Progenitor cell of endocrine pancreas (in vitro differentiated cells): ENCODE measurements at regions not wholly inside any gene's neighbourhood (a gene's known extent, or its start where the extent isn't known, plus 50 kb on each side); places are given as distances from the start of the nearest gene placed in this dataset.

Experiments used
- DNase-seq: peaks from one replicate; pipeline ENCODE4 v3.0.0; 2021; ENCODE audit warnings: low spot score; ENCODE audit not compliant: unreplicated experiment
- H3K27ac Mint-ChIP-seq: 2 replicates; pipeline ENCODE4 v1.8.0; 2021; ENCODE audit warnings: mild to moderate bottlenecking, moderate library complexity, mixed read lengths
- H3K27me3 Mint-ChIP-seq: 2 replicates; pipeline ENCODE4 v1.8.0; 2021; ENCODE audit warnings: mixed read lengths
- H3K36me3 Mint-ChIP-seq: 2 replicates; pipeline ENCODE4 v1.8.0; 2022; ENCODE audit warnings: mixed read lengths; ENCODE audit not compliant: insufficient read depth
- H3K4me1 Mint-ChIP-seq: 2 replicates; pipeline ENCODE4 v1.8.0; 2021; ENCODE audit warnings: low read depth, mixed read lengths
- H3K4me3 Mint-ChIP-seq: 2 replicates; pipeline ENCODE4 v1.8.0; 2021; ENCODE audit warnings: low read depth, mild to moderate bottlenecking, moderate library complexity, mixed read lengths
- H3K9me3 Mint-ChIP-seq: 2 replicates; pipeline ENCODE4 v1.8.0; 2021; ENCODE audit warnings: low read depth, mixed read lengths
- TF ChIP-seq, protein P1 (sequence below): fragments of 200-600 bp; sonication (generic); IDR thresholded peaks from one replicate; pipeline ENCODE4 v1.5.0; 2021; ENCODE audit warnings: antibody characterized with exemption, mild to moderate bottlenecking; ENCODE audit not compliant: unreplicated experiment

DNA sequence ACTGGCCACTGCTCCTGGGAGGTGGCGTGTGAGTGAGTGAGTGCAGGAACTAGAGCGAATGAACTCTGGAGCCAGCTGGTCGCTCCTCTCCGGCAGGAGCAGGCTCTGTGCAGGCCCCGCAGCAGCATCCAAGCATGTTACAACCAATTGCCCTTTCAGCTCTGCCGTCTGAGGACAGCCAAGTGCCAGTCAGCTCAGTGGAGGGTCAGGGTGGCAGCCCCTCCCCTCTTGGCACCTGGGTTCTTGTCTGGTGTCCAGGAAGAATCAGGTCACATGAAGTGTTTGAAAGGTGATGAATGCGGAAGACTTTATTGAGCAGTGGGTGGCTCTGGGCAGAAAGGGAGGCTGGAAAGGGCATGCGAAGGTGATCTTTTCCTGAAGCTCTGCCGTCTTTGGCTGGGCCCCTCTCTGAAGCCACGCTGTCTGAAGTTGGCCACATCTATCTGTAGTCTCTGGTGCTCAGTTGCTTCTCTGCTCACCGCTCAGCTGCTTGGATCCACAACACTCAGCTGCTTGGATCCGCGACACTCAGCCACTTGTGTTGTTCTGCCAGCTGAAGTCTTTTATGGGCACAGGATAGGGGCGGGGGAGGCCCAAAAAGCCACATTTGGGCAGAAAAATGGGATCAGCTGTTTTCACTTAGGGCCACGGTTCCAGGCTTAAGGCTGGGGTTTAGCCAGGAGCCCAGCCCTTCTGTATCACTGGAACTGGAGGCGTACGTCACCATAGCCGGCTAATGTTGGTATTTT lies 139.8 kb downstream of the ADSS2 start:
- no peak overlapping the region for H3K4me3 Mint-ChIP-seq
- H3K27me3 Mint-ChIP-seq = no peaks in the 10 kb centered on the region
- H3K27ac Mint-ChIP-seq = no peak overlapping the region
- DNase-seq = no peak
- peaks cover 14% of the 10 kb centered on the region for H3K9me3 Mint-ChIP-seq
- no peaks in the 10 kb centered on the region for H3K4me1 Mint-ChIP-seq
- peaks cover under 1% of the 10 kb centered on the region for H3K36me3 Mint-ChIP-seq
- TF ChIP-seq, protein P1, sequence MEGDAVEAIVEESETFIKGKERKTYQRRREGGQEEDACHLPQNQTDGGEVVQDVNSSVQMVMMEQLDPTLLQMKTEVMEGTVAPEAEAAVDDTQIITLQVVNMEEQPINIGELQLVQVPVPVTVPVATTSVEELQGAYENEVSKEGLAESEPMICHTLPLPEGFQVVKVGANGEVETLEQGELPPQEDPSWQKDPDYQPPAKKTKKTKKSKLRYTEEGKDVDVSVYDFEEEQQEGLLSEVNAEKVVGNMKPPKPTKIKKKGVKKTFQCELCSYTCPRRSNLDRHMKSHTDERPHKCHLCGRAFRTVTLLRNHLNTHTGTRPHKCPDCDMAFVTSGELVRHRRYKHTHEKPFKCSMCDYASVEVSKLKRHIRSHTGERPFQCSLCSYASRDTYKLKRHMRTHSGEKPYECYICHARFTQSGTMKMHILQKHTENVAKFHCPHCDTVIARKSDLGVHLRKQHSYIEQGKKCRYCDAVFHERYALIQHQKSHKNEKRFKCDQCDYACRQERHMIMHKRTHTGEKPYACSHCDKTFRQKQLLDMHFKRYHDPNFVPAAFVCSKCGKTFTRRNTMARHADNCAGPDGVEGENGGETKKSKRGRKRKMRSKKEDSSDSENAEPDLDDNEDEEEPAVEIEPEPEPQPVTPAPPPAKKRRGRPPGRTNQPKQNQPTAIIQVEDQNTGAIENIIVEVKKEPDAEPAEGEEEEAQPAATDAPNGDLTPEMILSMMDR = no peak

DNA sequence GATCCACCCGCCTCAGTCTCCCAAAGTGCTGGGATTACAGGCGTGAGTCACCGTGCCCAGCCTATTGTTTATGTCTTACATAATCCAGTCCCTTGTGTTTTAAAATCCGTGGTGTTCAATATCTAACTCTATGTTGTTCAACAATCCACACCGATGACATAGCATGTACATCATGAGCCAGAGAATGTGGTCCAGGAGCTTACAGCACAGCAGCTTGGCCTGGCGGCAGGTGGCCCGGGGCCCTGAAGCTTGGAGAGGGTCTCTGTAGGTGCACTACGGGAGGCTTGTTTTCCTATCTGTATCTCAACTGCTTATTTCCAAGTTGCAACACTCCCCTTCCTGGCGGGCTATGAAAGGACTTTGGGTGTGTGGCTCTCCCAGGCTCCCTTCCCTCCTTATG lies 138.4 kb downstream of the ADSS2 start:
- Mint-ChIP-seq H3K27ac (no peak overlapping the region), H3K27me3 (no peaks in the 10 kb centered on the region), H3K9me3 (peaks cover 5% of the 10 kb centered on the region), H3K4me3 (no peak overlapping the region), H3K36me3 (no peaks in the 10 kb centered on the region), H3K4me1 (no peaks in the 10 kb centered on the region)
- DNase-seq = no peak
- TF ChIP-seq, protein P1 = no peak

DNA sequence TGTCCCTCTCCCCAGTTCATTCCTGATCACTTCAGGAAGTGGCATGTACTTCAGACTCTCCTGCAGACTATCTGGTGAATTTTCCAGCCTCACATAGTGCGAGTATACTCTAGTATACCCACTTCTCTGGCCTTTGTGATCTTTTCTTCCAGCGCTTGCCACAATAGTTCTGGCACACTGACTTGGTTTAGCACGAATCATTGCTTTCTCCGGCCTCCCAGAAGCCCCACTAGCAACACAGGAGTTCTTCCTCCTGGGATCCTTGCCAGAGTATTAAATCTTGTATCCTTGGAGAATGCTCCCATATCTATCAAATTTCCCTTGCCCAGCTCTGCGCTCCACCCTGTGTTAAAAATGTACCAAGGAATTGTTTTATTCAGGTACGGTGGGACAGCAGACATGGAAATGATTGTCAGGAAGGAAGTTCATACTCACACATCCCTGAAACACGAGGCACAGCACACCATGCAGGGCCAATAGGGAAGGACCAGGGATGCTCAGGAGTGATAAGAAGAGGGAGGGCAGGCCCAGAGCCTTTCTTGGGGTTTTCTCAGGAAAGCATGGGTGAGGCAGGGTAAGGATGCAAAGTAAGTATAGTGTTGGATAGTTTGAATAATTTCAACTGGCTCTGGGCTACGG lies 136.7 kb downstream of the ADSS2 start:
- H3K27ac Mint-ChIP-seq = no peak overlapping the region
- no peak overlapping the region for H3K4me3 Mint-ChIP-seq
- TF ChIP-seq, protein P1 = no peak
- H3K4me1 Mint-ChIP-seq = no peaks in the 10 kb centered on the region
- H3K27me3 Mint-ChIP-seq = no peaks in the 10 kb centered on the region
- DNase-seq = no peak
- no peaks in the 10 kb centered on the region for H3K36me3 Mint-ChIP-seq
- H3K9me3 Mint-ChIP-seq = no peaks in the 10 kb centered on the region

DNA sequence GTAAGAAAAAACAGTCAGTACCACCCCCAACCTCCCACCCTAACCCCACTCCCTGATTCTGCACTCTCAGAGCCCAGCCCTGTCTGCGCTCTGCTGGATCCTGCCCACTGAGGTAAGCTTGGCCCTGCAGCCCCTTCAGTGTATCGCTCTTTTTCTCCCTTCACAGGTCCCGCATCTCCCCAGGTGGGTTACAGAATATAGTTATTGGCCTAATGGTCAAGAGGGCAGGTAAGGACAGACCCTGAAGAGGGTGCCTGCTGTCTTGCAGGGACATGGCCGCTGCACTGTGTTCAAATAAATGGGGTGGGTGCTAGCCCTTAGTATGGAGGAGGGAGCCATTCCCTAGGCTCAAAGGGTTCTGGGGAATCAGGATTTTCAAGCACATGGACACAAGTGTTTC lies 135.7 kb downstream of the ADSS2 start:
- no peak for DNase-seq
- Mint-ChIP-seq H3K9me3 (no peaks in the 10 kb centered on the region), H3K36me3 (no peaks in the 10 kb centered on the region), H3K4me3 (no peak overlapping the region), H3K4me1 (no peaks in the 10 kb centered on the region), H3K27ac (no peak overlapping the region), H3K27me3 (no peaks in the 10 kb centered on the region)
- TF ChIP-seq, protein P1 = no peak

DNA sequence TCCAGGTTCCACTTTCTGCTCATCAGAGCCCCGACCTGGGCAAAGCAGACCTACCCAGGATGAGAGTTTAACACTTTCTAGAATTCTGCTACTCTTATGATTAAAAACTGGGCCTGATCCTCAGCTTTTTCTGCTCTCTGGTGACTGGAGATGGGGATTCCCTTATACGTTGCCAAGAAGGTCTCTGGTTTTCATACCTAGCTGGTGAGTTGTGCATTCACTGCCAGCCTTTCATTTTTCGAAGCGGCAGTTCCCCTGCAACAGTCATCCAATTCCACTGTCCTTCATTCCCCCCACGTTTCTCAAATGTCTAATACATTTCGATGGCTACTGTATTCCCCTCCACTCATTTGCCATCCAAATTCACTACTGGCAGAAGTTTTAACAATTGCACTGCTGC lies 135.3 kb downstream of the ADSS2 start:
- no peak overlapping the region for H3K27ac Mint-ChIP-seq
- TF ChIP-seq, protein P1 = no peak
- DNase-seq = no peak

More for the DNA sequence above, 135.3 kb downstream of the ADSS2 start:
- no peaks in the 10 kb centered on the region for H3K36me3 Mint-ChIP-seq
- H3K4me3 Mint-ChIP-seq = no peak overlapping the region
- no peaks in the 10 kb centered on the region for H3K4me1 Mint-ChIP-seq
- no peaks in the 10 kb centered on the region for H3K27me3 Mint-ChIP-seq
- H3K9me3 Mint-ChIP-seq = no peaks in the 10 kb centered on the region
